SIG-M5 treated with dmso at 0.1 percent for 504 hours (cell line): ENCODE measurements at regions not wholly inside any gene's neighbourhood (a gene's known extent, or its start where the extent isn't known, plus 50 kb on each side); places are given as distances from the start of the nearest gene placed in this dataset.

Experiments
- DNase-seq: peaks from one replicate; lab custom pipeline; 2025; ENCODE audit not compliant: unreplicated experiment; lab: John Stamatoyannopoulos, UW

DNA sequence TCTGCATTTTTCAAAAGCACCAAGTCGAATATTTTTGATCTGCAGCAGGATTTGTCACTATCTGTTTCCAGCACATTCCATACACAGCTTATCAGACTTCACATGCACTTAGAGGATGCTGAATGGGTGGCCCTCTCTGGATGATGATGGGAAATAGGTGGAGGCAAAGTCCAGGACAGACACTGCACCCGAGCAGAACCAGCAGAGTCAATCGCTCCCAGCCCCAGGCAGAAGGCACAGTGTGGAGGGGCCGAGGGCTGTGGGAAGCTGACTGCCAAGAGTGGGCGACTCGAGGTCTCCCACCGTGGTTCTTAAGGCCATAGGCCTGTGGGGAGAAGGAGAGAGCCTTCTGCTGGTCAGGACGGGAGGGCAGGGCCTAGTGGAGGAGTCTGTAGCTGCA, 490.2 kb upstream of the MGMT start:
- no peak for DNase-seq

DNA sequence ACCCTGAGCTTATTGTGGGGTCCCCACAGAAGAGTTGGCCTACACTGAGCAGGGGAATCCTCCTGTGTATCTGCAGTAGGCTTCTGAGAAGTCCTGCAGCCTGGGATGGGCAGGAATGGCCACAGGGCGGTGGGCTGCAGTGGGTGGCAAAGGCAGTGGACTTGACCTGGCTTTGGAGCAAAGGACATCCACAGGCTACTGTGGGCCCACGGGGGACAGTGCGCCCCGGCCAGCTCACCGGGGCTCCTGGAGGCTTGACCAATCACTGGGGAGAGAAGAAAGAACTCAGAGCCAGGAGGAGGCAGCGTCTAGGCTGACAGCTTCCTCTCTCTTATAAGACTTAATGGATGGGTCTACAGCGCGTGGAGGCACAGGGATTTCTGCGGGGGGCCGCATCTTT, 488.8 kb upstream of the MGMT start:
- DNase-seq, result no peak

DNA sequence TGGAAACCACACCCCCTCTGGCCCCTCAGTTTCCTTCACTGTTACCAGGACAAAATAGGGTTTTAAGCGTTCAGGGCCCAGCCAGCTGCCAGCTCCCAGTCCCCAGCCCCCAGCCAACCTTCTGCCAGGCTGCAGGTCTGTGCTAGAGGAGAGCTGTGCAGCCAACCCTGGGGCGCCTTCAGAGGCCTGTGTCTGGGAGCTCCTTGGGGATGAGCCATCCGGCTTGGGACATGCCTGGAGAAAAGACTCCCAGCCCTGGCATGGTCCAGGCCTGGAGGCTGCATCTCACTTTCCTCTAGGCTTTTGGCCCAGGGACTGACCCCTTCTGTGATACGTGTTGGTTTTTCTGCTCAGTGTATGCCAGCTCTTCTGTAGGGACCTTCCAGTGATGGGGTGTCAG, 487.6 kb upstream of the MGMT start:
- no peak for DNase-seq

DNA sequence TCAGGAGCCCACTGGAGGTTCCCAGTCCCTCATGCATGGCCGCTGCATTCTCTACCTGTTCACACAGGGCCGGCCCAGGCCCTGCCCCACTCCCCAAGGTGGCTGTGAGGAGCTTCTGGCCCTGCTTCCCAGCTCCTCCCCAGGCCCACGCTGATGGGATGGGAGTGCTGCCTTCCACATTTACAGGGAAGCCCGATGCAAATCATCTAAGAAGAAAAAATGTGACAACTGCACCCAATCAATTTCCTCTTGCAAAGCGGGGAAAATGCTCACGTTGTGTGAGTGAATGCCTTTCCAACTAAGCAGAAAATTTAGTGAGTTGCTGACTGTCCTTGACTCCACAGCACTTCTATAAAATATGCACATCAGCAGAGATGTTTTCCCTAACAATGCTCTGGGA, 485.8 kb upstream of the MGMT start:
- no peak for DNase-seq

DNA sequence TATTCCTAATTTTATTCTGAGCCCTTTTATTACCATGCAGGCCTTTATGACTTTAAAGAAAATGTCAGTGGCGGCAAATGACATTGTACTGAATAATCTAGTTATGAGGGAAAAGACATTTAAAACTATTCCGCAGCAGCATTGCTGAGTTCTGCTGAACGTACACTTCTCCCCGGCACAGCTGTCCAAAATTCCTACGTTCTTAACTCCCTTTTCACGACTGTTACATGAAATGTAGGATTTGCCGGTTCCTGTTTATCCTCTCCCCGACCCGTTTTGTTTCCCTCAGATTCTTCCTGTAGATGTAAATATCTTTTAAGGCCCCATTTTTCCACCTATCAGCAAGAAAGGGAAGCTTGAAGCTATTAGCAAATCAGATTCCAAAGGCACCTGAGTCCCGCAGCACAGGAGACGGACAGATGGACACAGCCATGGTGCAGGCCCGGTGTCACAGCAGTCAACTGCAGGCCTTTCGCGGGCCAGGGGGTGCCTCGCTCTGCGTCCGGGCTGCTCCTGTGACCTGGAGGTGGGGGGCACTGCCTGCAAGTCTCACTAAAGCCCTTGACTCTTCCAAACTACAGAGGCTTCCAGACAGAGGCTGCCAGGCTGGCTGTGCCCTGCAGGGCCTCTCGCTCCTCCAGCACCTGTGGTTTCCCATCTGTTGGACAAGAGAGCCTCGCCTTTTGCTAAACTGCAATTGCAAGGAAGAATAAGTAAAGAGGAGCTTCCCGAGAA, 485.0 kb upstream of the MGMT start:
- no peak for DNase-seq

DNA sequence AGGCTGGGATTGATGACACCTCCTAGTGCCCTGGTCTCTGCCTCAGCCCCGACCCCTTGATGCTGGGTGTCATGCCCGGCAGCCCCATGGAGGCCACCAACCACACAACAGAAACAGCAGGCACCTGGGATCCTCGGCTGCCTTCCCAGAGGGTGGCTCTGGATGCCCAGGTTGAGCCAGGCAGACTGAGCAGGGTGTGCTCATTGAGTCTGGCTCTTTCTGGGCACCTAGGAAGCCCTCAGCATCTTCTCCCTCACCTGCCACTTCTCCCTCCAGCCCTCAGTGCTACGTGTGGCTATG, 484.5 kb upstream of the MGMT start:
- DNase-seq, result no peak

DNA sequence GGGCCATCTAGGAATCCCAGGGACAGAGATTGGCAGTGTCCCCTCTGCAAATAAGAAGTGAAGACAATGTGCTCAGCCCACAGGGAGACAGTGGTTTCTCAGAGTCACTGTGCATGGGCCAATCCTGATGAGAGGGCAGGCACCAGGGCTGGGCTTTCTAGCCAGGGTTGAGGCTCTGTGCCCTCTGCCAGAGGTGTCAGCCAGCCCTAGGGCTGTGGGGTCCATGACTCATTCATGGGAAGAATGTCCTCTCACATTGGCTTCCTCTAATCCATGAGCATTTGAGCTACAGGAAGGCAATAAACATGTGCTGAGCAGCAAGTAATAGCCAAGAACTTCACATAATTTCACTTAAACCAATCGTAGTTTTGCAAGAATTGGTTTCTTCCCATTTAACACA, 482.0 kb upstream of the MGMT start:
- no peak for DNase-seq

DNA sequence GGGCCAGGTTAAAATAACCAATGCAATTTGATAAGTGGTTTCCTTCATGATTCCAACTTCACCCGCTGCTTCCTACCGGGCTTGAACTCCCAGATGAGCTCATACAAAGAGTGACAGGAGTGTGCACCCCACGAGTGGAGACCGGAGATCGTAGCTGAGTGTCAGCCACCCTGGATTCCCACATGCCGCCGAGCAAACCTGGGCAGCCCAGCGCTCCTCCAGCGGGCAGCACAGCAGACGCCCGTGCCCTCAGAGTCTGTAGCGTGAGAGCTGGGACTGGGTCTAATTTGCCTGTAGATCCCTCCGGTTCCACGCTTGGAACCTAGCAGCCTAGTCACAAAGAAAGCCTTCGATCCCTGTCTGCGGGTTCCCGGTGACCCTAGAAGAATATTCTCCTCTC, 476.1 kb upstream of the MGMT start:
- DNase-seq, result no peak

DNA sequence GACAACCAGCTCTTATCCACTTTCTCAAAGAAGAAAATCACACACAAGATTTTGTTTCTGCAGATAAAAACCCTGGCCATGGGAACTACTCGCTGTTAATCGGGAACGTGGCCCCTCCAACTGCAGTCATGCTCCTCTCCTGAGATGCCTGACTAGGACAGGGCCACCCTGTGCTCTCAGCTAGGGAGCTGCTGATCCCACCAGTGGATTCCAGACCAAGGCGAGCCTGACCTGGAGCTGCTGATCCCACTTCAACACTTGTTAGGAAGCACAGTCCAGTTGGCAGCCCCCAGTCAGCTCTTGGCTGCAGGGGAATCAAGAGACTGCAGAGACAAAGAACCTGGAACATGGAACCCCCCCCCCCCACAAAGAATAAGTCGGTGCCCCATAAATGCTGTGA, 474.3 kb upstream of the MGMT start:
- no peak for DNase-seq

DNA sequence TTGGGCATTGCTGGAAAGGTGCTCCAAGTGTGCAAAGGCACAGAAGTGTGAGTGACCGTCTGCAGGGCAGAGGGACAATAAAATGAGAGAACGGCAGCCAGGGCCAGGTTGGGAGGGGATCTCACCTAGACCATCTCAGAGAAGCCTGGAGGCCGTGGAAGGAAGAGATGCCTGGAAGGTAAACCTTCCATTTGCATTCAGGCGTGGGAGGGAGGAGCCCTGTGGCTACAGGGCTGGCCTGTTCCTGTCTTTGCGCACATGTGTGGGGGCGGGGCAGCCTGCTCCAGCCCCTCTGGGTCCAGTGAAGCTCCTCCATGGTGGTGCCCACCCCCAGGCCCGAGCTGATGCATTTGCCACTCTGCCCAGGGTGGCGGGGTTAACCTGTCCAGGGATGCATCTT, 473.6 kb upstream of the MGMT start:
- no peak for DNase-seq

DNA sequence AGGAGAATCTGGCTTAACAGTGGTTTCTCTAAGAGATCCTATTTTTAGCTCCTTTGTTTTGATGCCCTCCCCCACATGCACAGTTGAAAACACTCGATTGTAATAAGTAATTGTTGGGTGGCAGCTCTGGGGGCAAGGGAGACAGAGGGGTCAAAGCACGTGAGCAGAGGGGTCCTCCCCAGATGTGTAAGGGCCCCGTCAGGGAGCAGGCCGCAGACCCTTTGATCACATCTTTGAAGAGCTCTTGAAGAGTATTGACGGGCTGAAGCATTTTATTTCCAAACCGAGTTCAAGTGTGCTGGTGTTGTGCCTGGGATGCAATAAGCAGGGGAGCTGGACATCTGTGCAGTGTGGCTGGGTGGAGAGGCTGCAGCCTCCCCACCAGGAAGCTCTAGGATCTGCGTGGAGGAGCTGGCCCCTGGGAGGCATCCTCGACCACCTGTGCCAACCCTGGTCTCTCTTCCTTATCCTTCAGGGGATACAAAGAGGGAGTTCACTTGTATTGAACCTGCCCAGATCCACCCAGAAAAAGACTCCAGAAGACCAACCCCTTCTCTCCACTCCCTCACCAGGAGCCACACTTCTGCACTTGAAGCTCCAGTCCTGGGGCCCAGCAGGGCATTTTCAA, 473.0 kb upstream of the MGMT start:
- DNase-seq, result no peak

DNA sequence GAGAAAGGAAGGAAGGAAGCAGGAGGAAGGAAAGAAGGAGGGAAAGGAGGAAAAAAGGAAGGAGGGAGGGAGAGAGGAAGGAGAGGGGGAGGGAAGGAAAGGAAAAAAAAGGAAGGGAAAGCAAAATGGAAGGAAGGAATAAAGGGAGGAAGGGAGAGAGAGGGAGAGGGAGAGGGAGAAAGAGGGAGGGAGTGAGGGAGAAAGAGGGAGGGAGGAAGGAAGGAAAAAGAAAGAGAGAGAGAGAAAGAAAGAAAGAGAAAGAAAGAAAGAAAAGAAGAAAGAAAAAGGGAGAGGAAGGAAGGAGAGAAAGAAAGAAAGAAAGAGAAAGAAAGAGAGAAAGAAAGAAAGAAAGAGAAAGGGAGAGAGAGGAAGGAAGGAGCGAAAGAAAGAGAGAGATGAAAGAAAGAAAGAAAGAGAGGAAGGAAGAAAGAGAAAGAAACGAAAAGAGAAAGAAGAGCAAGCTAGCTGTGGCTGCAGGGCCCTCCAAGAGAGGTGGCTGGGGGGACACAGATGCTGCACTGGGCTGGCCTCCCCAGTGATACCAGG, 472.4 kb upstream of the MGMT start:
- DNase-seq, result no peak

DNA sequence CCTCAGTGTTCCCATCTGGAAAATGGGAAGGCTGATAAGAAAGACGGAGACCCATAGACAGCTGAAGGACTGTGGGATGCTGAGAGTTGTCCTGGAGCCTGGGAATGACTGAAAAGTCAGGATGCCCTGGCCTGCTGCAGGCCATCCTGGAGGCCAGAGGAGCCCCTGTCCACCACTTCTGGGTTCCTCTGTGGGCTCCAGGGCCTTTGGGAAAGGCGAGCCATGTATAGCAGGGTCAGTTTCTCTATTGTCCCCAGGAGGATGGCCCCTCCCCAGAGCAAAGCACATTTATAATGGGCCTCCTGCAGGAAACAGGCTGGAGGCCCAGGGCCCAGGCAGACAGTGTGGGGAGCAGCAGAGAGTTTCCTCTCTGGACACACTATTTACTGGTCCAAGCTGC, 471.4 kb upstream of the MGMT start:
- DNase-seq, result no peak

DNA sequence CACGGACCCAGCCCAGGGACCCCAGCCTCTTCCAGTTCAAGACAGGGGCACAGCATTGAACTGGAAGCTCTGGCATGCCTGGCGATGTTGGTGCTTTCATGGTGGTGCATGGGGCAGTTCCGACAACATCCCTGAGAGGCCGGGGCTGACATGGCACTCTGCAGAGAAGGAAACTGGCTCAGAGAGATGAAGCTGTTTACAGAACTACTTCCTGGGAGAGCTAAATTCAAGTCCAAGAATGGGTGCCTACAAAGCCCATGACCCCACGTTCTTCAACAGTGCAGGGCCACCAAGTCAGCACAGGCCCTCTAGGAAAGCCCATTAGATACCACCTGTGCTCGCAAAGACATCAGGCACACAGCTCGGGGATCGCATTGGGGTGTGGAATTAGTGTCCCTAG, 470.9 kb upstream of the MGMT start:
- no peak for DNase-seq

DNA sequence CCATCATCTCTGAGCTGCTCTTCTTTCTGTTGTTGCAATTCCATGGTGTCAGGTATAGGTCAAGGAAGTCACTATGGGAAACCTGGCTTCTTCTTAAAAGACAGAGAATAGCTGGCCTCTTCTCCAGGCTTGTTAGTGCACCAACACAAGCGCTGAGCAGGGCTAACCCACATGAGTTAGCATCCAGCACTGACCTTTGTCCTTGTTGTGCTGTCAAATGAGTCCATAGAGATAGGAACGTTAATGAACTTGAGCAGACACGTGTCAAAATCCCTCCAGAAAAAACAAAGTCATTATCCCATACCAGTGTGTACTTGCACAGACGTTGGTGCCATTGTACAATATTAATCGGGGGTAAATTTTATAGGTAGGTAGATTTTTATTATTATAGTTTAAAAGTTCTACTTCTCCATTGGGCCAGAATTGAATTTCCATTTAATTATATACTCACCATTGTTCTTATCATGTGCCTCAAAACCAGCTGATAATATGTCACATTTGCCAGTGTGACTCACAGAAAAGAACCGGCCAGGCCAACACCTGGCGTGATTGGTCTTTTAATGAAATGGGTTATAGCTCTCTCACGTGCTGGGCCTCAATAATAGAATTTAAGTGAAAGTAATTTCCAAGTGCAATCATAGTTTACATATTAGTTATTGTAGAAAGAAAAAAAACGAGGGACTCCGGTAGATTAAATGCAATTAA, 468.8 kb upstream of the MGMT start:
- no peak for DNase-seq

DNA sequence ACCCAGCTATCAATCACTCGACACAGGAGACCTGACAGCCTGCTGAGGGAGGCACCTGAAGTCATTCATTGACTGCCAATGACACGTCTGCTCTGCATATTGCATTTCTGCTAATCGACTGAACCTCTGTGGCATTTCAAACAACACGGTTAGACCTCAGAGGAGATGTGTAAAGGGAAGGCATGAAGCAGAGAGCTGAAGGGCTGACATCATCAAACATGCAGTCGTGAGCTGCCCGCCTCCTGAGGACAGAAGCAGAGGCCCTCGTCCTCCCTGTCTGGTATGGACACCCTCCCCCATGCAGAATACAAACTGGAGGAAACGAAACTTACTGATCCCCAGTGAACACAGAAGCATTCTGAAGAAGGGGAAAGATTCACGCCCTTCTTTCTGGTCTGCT, 462.6 kb upstream of the MGMT start:
- no peak for DNase-seq

DNA sequence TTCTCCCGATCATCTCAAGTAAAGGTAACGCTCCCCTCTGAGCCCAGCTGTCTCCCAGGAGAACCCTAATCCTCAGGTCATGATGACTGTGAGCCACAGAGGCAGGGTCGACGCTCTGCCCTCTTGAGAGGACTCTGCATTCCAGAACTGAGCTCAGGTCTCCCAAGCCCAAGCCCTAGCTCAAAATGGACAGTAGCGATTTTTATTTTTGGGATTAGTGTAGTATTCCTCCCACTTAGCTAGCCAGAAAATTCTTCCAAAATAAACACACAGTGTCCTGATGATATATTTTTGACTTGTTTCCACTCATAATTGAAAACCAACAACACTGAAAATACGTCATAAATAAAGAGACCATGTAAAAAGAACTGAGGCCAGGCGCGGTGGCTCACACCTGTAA, 462.0 kb upstream of the MGMT start:
- no peak for DNase-seq

DNA sequence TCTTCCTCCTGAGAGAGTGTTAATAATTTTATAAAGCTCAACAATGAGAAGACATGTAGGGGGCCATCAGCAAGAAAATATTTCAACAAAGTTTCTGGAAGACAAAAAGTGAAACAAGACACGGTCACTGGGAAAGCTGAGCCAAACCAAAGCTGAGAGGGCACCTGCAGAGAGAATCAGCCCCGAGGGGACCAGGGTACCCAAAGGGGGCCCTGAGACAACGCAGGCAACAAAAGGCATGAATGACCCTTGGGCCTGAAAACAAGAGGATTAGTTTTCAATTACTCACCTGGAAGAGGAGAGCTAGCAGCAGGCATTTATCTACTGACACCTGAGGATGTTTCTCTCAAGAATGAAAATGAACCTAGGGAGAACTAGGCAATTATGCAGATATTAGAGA, 461.2 kb upstream of the MGMT start:
- DNase-seq, result no peak

DNA sequence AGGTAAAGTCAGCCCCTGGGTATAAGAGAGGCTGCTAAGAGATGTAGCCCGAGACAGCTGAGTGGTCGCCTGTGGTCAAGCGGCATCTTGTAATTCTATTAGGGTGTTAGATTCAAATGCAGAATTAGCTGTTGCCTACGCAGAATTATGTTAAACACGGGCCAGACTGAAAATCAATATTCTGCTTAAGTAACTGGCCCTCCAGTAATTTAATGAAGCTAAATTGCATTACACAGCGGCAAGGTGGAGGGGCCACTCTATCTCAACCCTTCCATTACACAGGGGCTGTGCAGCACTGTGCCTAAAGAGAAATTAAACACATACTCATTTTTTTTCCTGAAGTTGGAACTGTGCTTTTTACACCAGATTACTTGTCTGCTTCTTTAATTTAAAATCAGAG, 448.5 kb upstream of the MGMT start:
- DNase-seq, result no peak

DNA sequence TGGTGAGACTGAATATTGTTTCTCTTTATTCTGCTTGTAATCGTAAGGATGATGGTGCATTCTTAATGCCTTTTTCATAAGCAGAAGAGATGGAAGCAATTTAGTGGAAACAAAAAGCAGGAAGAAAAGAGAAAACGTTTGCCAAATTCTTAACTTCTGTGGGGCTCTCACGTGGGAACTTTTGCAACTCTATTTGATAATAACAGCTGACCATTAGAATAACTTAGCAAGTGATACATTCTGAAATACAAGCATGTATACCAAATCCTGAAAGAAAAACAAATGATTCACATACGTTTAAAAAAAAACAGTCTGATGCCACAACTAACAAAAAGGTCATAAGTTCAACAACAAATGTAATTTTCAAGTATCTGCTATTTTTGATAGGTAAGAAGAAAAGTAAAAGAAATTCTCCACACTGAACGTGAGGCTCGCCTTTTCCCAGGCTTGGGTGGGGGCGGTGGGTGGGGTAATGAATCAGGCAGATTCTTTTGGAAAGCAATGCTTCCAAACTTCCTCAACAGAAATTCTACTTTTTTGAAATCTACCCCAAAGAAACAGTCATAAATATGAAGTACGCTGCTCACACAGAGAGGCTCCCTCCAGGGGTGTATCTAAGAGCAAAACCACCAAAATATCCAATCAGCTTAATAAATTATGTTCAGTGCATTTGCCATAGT, 446.2 kb upstream of the MGMT start:
- DNase-seq, result no peak

DNA sequence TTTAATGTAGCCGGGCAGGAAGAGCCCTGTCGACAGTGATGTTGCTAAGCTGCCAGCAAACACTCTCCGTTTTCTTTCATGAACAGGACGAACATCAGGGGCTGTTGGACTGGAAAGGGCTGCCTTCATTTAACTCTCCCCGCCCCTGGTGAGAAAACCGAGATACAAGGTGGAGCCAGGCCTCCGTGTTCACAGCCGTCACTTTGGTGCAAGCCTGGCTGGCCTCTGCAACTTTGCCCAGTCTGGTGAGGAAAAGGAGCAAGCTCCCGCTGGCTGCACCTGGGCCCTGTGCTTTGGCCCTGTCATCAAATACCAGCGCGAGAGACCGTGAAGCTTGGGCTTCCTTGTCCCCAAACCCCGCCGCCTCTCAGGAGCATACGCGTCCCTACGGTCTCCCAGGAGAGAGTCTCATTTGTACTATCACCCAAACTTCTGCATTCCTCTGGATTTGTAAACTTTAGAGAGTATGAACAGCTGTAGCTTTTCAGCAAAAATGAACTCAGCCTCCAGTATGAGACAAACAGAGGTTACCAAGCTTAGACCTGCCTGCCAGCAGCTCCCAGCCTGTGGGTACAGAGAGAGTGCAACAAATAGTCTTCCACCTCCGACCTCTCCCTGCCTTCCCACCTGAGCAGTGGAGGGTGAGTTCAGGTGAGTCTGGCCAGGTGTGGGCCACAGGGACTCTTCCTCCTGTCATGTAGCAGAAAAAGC, 445.3 kb upstream of the MGMT start:
- no peak for DNase-seq
